IPS-15b (cell line): ENCODE measurements at regions not wholly inside any gene's neighbourhood (a gene's known extent, or its start where the extent isn't known, plus 50 kb on each side); places are given as distances from the start of the nearest gene placed in this dataset.
"Not testable (repeated sequence)": the region's sequence is repeated elsewhere in the genome, so short reads cannot be mapped to it uniquely, and the experiment has no call there.

ENCODE experiments used
- H3K27me3 ChIP-seq: one replicate; pipeline ENCODE4 v1.6.1; 2013; ENCODE audit warnings: low read length; ENCODE audit not compliant: control insufficient read depth, insufficient read depth
- H3K36me3 ChIP-seq: one replicate; pipeline ENCODE4 v1.6.1; 2013; ENCODE audit warnings: low read length; ENCODE audit not compliant: control insufficient read depth, insufficient read depth
- H3K4me1 ChIP-seq: one replicate; pipeline ENCODE4 v1.6.1; 2013; ENCODE audit warnings: mild to moderate bottlenecking, low read length; ENCODE audit not compliant: control insufficient read depth, insufficient read depth
- H3K4me3 ChIP-seq: one replicate; pipeline ENCODE4 v1.5.1; 2013; ENCODE audit warnings: low read depth, low read length
- H3K9ac ChIP-seq: one replicate; pipeline ENCODE4 v1.6.1; 2013; ENCODE audit warnings: low read depth, mild to moderate bottlenecking, low read length
- H3K9me3 ChIP-seq: one replicate; pipeline ENCODE4 v1.6.1; 2013; ENCODE audit warnings: mild to moderate bottlenecking, low read length; ENCODE audit not compliant: control insufficient read depth, insufficient read depth

DNA sequence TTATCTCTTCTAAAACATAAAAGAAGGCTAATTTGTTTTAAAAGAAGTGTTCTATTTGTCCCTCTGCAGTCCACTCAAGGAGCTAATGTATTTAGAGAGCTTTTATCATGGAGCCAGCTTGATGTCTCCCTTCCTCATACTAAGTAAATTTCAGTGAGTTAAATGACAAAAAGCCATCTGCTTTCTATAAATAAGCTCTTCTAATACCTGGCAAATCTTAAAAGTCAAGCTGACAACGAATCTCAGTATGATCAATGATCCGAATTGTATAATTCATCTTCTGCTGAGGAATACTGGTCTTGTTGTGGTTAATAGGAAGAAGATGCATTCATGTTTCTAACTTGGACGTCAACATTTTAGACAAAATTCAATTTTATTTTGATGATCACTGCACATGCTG lies 1390.7 kb downstream of the CDH8 start:
- no peak overlapping the region for H3K9ac ChIP-seq
- H3K9me3 ChIP-seq = no peaks in the 10 kb centered on the region
- no peak overlapping the region for H3K4me3 ChIP-seq
- H3K27me3 ChIP-seq = no peaks in the 10 kb centered on the region
- peaks cover 4% of the 10 kb centered on the region for H3K4me1 ChIP-seq
- H3K36me3 ChIP-seq = no peaks in the 10 kb centered on the region

- Histone ChIP-seq H3K36me3 (no peaks in the 10 kb centered on the region), H3K27me3 (no peaks in the 10 kb centered on the region), H3K4me3 (no peak overlapping the region), H3K9ac (no peak overlapping the region), H3K4me1 (peaks cover 4% of the 10 kb centered on the region), H3K9me3 (no peaks in the 10 kb centered on the region)
Observed at GRCh38 chr16:60642956-60643355, 1393.3 kb downstream of the CDH8 start.

- H3K9me3 ChIP-seq = no peaks in the 10 kb centered on the region
- H3K4me1 ChIP-seq = peaks cover 5% of the 10 kb centered on the region
- no peaks in the 10 kb centered on the region for H3K36me3 ChIP-seq
- no peak overlapping the region for H3K4me3 ChIP-seq
- no peak overlapping the region for H3K9ac ChIP-seq
- H3K27me3 ChIP-seq = no peaks in the 10 kb centered on the region
Observed at GRCh38 chr16:60641067-60641665, 1395.1 kb downstream of the CDH8 start.

DNA sequence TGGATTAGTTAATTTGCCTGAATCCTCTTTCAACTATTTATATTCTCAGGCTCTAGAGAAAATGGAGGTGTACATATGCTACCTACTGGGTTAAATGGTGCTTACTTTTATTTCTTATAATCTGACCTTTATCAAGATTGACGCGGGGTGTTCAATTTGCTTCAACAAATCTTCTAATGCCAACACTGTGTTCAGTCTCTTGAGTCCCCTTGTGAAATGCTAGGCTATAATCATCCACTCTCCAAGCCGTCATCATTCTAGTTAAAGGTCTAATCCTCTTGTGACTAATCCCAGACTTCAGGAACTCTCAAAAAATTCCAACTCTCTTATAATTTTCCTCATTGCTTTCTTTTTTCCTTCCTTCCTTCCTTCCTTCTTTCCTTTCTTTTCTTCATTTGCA lies 1396.2 kb downstream of the CDH8 start:
- Histone ChIP-seq H3K4me3 (no peak overlapping the region), H3K36me3 (no peaks in the 10 kb centered on the region), H3K27me3 (no peaks in the 10 kb centered on the region), H3K4me1 (peaks cover 8% of the 10 kb centered on the region), H3K9me3 (no peaks in the 10 kb centered on the region), H3K9ac (no peak overlapping the region)

GRCh38 chr16:60636636-60637035 lies 1399.6 kb downstream of the CDH8 start:
- not testable (repeated sequence) for H3K9ac ChIP-seq, H3K36me3 ChIP-seq, H3K4me1 ChIP-seq, H3K27me3 ChIP-seq, H3K4me3 ChIP-seq, H3K9me3 ChIP-seq

DNA sequence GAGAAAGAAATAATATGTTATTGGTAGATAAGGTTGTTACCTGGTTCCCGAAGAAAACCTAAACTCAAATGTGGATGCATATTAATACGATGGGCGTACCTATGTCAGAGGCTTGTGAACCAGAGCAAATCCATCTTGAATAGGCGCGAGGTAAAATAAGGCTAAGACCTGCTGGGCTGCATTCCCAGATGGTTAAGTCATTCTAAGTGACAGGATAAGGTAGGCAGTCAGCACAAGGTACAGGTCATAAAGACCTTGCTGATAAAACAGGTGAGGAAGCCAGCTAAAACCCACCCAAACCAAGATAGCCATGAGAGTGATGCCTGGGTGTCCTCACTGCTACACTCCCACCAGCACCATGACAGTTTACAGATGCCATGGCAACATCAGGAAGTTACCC lies 1400.1 kb downstream of the CDH8 start:
- H3K9me3 ChIP-seq = no peaks in the 10 kb centered on the region
- H3K4me3 ChIP-seq = no peak overlapping the region
- peaks cover 8% of the 10 kb centered on the region for H3K4me1 ChIP-seq
- no peaks in the 10 kb centered on the region for H3K36me3 ChIP-seq
- H3K9ac ChIP-seq = no peak overlapping the region
- H3K27me3 ChIP-seq = no peaks in the 10 kb centered on the region

GRCh38 chr16:60635548-60635947 lies 1400.7 kb downstream of the CDH8 start:
- Histone ChIP-seq H3K4me1 (peaks cover 8% of the 10 kb centered on the region), H3K27me3 (no peaks in the 10 kb centered on the region), H3K9me3 (no peaks in the 10 kb centered on the region), H3K4me3 (no peak overlapping the region), H3K36me3 (no peaks in the 10 kb centered on the region), H3K9ac (no peak overlapping the region)

DNA sequence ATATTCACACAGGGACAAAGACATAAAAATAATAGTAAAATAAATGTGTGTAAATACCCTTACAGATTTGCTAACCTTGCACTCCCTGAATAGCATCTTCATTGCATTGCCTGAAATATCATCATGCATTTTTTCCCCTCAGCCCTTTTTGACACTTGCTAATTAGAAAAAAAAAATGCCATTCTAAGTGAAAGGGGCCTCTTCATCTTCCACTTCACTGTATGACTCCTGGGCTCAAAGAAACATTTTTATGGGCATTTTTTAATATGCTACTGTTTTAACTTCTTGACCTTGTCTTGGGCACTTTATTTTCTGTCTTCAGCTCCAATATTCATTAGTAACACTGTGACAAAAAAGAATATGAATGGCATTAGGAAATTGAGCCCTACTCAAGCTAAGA lies 1424.4 kb downstream of the CDH8 start:
- Histone ChIP-seq H3K4me1 (no peaks in the 10 kb centered on the region), H3K36me3 (no peaks in the 10 kb centered on the region), H3K27me3 (no peaks in the 10 kb centered on the region), H3K9me3 (no peaks in the 10 kb centered on the region), H3K9ac (no peak overlapping the region), H3K4me3 (no peak overlapping the region)

- Histone ChIP-seq H3K36me3 (no peaks in the 10 kb centered on the region), H3K9me3 (no peaks in the 10 kb centered on the region), H3K9ac (no peak overlapping the region), H3K27me3 (no peaks in the 10 kb centered on the region), H3K4me3 (no peak overlapping the region), H3K4me1 (no peaks in the 10 kb centered on the region)
Observed at GRCh38 chr16:60608971-60609370, 1427.3 kb downstream of the CDH8 start.

DNA sequence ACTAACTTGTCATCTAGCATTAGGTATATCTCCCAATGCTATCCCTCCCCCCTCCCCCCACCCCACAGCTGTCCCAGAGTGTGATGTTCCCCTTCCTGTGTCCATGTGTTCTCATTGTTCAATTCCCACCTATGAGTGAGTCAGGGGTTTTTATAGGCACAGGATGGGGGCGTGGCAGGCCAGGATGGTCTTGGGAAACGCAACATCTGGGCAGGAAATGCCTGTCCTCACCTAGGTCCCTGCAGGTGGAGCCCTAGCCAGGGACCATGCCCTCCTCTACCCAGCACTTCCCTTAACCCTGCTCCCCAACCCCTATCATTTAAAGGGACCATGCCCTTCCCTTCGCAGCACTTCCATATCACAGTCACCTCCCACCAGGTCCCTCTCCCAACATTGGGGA lies 1430.6 kb downstream of the CDH8 start:
- H3K4me1 ChIP-seq, H3K4me3 ChIP-seq, H3K9me3 ChIP-seq, H3K27me3 ChIP-seq, H3K36me3 ChIP-seq, H3K9ac ChIP-seq: not testable (repeated sequence)

DNA sequence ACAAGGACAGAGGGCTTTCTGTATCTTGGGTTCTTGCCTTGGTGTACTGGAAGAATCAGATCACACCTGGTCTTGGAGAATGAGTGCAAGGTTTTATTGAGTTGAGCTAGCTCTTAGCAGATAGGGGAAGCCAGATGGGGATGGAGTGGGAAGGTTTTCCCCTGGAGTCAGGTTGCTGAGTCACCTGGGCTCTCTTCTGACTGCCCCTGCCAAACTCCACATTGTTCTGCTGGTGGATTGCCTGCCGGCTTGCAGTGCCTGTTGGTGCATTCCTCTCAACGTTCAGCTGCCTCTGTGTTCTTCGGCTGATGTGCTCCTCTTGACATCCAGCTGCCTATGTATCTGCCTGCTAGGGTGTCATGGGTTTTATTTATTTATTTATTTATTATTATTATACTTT lies 1431.1 kb downstream of the CDH8 start:
- no peaks in the 10 kb centered on the region for H3K9me3 ChIP-seq
- H3K36me3 ChIP-seq = no peaks in the 10 kb centered on the region
- H3K9ac ChIP-seq = no peak overlapping the region
- H3K27me3 ChIP-seq = no peaks in the 10 kb centered on the region
- no peaks in the 10 kb centered on the region for H3K4me1 ChIP-seq
- no peak overlapping the region for H3K4me3 ChIP-seq

DNA sequence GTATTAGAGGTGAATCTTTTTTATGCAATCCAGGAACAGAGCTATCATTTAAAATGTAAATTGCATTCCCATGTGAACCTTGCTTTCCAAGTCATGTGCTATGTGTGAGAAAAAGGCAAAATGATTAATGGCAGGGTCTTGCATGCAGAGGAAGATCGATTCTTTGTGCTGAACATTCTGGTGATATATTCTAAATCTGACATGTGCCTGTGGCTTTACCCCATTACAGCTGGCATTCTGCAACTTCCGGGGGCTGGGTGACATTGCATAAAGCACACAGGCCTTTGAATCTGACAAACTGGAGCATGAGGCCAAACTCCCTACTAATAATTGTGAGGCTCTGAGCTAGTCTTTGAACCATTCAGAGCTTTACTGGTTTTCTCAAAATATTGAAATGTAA lies 1449.7 kb downstream of the CDH8 start:
- no peak overlapping the region for H3K4me3 ChIP-seq
- H3K4me1 ChIP-seq = peaks cover 2% of the 10 kb centered on the region
- H3K27me3 ChIP-seq = no peaks in the 10 kb centered on the region
- H3K36me3 ChIP-seq = no peaks in the 10 kb centered on the region
- H3K9ac ChIP-seq = no peak overlapping the region
- no peaks in the 10 kb centered on the region for H3K9me3 ChIP-seq

GRCh38 chr16:60582528-60582927 lies 1453.7 kb downstream of the CDH8 start:
- peaks cover 2% of the 10 kb centered on the region for H3K4me1 ChIP-seq
- H3K36me3 ChIP-seq = no peaks in the 10 kb centered on the region
- H3K9ac ChIP-seq = no peak overlapping the region
- H3K9me3 ChIP-seq = no peaks in the 10 kb centered on the region
- H3K4me3 ChIP-seq = no peak overlapping the region
- H3K27me3 ChIP-seq = no peaks in the 10 kb centered on the region
